HG03066 (cell line): ENCODE measurements at regions not wholly inside any gene's neighbourhood (a gene's known extent, or its start where the extent isn't known, plus 50 kb on each side); places are given as distances from the start of the nearest gene placed in this dataset.

Source experiments
- ATAC-seq: cut with Tn5 transposase; IDR thresholded peaks from one replicate; pipeline ENCODE4 v1.9.1; 2021; ENCODE audit warnings: low read depth; ENCODE audit not compliant: unreplicated experiment

GRCh38 chr18:59760619-59761600 is 63.7 kb upstream of the CCBE1 start:
- ATAC-seq, result no peak

DNA sequence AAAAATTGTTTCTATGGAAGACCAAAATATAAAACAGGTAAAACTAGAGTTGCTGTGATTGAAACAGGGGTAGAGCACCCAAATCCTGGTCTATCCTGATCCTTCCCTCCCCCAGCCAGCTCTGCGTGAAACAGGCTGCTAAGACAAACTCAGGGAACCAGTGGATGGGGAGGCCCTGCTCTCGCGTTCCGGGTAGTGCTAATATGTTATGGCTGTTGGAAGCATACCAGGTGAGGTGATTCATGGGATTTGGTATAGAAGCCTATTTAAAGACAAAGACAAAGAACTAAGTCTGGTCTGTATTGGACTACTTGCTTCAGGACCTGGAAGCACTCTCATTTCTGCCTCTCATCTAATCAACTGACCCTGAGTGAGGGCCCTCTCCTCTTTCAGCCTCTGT is 63.0 kb upstream of the CCBE1 start:
- no peak for ATAC-seq

- ATAC-seq, result no peak
Measured at GRCh38 chr18:59758837-59759236, 61.6 kb upstream of the CCBE1 start.

DNA sequence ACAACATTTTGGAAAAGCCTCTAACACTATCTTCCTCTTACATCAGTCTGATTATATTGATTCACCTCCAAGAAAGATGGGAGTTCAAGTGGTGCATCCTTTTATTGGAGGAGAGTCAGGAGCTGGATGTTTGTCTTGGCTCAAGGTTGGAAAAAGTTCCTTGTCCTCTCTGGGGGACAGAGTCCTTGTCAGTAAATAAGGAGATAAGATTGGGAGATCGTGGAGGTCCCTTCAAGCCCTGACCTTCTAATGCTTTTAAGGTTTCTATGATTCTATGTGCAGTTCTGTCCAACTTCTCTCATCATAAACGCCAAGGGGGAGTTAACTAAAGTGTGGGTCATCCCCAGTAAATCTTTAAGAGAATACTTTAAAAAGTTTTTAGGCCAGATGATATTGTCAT is 60.9 kb upstream of the CCBE1 start:
- no peak for ATAC-seq

GRCh38 chr18:59752666-59753065 is 55.4 kb upstream of the CCBE1 start:
- ATAC-seq, result no peak

DNA sequence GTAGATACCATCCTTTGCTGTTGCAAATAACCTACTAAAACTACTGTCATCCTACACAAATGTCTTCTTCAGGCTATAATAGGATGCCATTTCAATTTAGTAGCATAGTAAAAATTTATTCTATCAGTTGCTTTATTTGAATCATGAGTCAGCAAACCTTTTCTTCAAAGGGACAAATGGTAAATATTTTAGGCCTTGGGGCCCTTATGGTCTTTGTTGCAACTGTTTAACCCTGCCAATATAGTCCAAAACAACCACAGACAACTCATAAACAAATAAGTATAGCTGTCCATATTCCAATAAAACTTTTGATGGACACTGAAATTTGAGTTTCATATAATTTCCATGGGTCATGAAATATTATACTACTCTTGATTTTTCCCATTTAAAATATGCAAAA is 54.0 kb upstream of the CCBE1 start:
- no peak for ATAC-seq

DNA sequence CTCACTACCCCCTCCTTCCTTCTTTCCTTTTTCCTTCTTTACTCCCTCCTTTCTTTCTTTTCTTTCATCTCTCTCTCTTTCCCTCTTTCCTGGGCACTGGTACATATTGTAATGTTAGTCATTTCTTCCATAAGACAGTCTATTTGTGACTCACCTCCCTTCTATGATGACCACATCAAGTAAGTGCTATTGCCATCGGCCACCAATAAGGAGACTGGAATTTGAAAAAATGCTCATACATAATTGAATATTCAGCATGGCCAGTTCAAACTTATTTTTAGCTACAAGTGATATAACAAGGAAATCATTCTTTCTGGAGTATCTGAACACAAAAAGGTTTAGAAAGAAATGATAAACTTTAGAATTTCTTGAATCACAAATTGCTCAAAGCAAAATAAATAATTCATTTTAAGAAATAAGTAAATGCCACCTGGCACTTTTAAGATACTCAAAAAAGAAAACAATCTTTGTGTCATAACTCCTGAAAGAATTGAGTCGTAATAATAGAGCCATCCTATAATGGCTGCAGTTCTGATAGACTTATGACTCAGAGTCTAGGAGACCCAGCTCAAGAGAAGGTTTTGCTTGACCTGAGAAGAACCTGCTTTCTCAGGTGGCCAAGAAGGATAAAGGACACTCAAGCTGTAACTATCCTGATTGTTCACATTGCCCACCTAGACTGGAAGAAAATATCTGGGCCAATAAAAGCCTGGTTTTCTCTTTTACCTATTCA is 51.6 kb upstream of the CCBE1 start:
- no peak for ATAC-seq
